ENCODE measurements at regions not wholly inside any gene's neighbourhood (a gene's known extent, or its start where the extent isn't known, plus 50 kb on each side); places are given as distances from the start of the nearest gene placed in this dataset.

DNA sequence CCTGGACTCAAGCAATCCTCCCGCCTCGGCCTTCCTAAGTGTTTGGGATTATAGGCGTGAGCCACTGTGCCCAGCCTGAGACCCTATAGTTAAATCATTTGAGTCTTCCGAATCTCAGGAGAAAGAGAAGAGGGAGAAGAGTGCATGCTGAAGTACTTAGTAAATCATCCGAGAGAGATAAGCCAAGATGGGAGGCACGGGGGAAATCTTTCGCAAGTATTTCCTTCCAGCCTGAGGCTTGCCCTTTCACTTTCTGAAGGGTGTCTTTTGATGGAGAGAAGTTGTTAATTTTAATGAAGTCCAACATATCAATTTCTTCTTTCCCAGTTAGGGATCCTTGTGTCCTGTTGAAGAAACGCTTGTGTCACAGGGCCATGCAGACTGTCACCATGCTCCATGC is 97.1 kb upstream of the SLC6A6 start:
- TF ChIP-seq, protein P1, sequence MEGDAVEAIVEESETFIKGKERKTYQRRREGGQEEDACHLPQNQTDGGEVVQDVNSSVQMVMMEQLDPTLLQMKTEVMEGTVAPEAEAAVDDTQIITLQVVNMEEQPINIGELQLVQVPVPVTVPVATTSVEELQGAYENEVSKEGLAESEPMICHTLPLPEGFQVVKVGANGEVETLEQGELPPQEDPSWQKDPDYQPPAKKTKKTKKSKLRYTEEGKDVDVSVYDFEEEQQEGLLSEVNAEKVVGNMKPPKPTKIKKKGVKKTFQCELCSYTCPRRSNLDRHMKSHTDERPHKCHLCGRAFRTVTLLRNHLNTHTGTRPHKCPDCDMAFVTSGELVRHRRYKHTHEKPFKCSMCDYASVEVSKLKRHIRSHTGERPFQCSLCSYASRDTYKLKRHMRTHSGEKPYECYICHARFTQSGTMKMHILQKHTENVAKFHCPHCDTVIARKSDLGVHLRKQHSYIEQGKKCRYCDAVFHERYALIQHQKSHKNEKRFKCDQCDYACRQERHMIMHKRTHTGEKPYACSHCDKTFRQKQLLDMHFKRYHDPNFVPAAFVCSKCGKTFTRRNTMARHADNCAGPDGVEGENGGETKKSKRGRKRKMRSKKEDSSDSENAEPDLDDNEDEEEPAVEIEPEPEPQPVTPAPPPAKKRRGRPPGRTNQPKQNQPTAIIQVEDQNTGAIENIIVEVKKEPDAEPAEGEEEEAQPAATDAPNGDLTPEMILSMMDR (IDR thresholded peaks at IDR 0.05), result no peak
- no peak for TF ChIP-seq EZH2 (IDR thresholded peaks at IDR 0.05)
- no peak for TF ChIP-seq EZH2phosphoT487 (IDR thresholded peaks at IDR 0.05)
